ENCODE measurements at regions not wholly inside any gene's neighbourhood (a gene's known extent, or its start where the extent isn't known, plus 50 kb on each side); places are given as distances from the start of the nearest gene placed in this dataset.
"Not testable (repeated sequence)": the region's sequence is repeated elsewhere in the genome, so short reads cannot be mapped to it uniquely, and the experiment has no call there.

GRCh38 chr4:97028785-97029184 is 1114.5 kb downstream of the STPG2 start:
- no peak overlapping the region for H3K18ac ChIP-seq (ENCODE audit: low read length)
- no peaks in the 10 kb centered on the region for H3K4me1 ChIP-seq (ENCODE audit: control insufficient read depth, low read depth, low read length)
- H3K79me2 ChIP-seq (ENCODE audit: control insufficient read depth, insufficient read depth, low read length) = no peaks in the 10 kb centered on the region
- no peaks in the 10 kb centered on the region for H3K36me3 ChIP-seq (ENCODE audit: control insufficient read depth, insufficient read depth, low read length)
- H3K56ac ChIP-seq (ENCODE audit: low read length) = no peak overlapping the region
- no peaks in the 10 kb centered on the region for H3K79me1 ChIP-seq (ENCODE audit: low read length)
- H3K27ac ChIP-seq (ENCODE audit: low read depth, low read length) = no peak overlapping the region
- no peak overlapping the region for H4K8ac ChIP-seq (ENCODE audit: low read depth, low read length)
- H2BK15ac ChIP-seq (replicated peaks; ENCODE audit: low read depth) = no peak overlapping the region
- H3K23ac ChIP-seq (ENCODE audit: low read length) = no peak overlapping the region
- H3K9ac ChIP-seq (ENCODE audit: low read length) = no peak overlapping the region
- H2BK120ac ChIP-seq (ENCODE audit: low read depth, low read length) = no peak overlapping the region
- H3K4ac ChIP-seq (ENCODE audit: low read depth, low read length) = no peak overlapping the region
- H2AK5ac ChIP-seq (ENCODE audit: low read length) = no peak overlapping the region
- WGBS (ENCODE audit: extremely low coverage, insufficient coverage, low lambda C conversion rate) = no CpG with 5 or more reads among the region's 2 CpGs
- no peaks in the 10 kb centered on the region for H3K27me3 ChIP-seq (ENCODE audit: insufficient read depth, low read length, poor library complexity)
- H4K5ac ChIP-seq (ENCODE audit: low read length) = no peak overlapping the region
- H3K4me2 ChIP-seq (ENCODE audit: low read length) = no peak overlapping the region
- no peak overlapping the region for H3K4me3 ChIP-seq (ENCODE audit: low read length)
- H2BK5ac ChIP-seq (ENCODE audit: low read length) = no peak overlapping the region
- no peak for DNase-seq

DNA sequence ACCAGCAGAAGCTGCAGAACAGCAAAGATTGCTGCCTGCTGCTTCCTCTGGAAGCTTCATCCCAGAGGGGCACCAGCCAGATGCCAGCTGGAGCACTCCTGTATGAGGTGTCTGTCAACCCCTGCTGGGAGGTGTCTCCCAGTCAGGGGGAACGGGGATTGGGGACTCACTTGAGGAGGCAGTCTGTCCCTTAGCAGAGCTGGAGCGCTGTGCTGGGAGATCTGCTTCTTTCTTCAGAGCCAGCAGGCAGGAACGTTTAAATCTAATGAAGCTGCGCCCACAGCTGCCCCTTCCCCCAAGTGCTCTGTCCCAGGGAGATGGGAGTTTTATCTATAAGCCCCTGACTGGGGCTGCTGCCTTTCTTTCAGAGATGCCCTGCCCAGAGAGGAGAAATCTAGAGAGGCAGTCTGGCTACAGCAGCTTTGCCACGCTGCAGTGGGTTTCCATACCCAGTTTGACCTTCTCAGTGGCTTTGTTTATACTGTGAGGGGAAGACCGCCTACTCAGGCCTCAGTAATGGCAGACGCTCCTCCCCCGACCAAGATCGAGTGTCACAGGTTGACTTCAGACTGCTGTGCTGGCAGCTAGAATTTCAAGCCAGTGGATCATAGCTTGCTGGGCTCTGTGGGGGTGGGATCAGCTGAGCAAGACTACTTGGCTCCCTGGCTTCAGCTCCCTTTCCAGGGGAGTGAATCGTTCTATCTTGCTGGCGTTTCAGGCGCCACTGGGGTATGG is 1105.7 kb downstream of the STPG2 start:
- not testable (repeated sequence) for H2BK5ac ChIP-seq (ENCODE audit: low read length); H3K79me1 ChIP-seq (ENCODE audit: low read length); H3K4me3 ChIP-seq (ENCODE audit: low read length); H3K56ac ChIP-seq (ENCODE audit: low read length); H3K36me3 ChIP-seq (ENCODE audit: control insufficient read depth, insufficient read depth, low read length); H3K4me1 ChIP-seq (ENCODE audit: control insufficient read depth, low read depth, low read length); H3K4me2 ChIP-seq (ENCODE audit: low read length); H3K27ac ChIP-seq (ENCODE audit: low read depth, low read length); H3K23ac ChIP-seq (ENCODE audit: low read length); H3K9ac ChIP-seq (ENCODE audit: low read length); H3K27me3 ChIP-seq (ENCODE audit: insufficient read depth, low read length, poor library complexity); H4K8ac ChIP-seq (ENCODE audit: low read depth, low read length); H4K5ac ChIP-seq (ENCODE audit: low read length); H2BK15ac ChIP-seq (replicated peaks; ENCODE audit: low read depth); H3K79me2 ChIP-seq (ENCODE audit: control insufficient read depth, insufficient read depth, low read length); H3K18ac ChIP-seq (ENCODE audit: low read length); H2AK5ac ChIP-seq (ENCODE audit: low read length); H2BK120ac ChIP-seq (ENCODE audit: low read depth, low read length); H3K4ac ChIP-seq (ENCODE audit: low read depth, low read length)
- WGBS (ENCODE audit: extremely low coverage, insufficient coverage, low lambda C conversion rate) = no CpG with 5 or more reads among the region's 12 CpGs
- DNase-seq = peak; percentile 83

DNA sequence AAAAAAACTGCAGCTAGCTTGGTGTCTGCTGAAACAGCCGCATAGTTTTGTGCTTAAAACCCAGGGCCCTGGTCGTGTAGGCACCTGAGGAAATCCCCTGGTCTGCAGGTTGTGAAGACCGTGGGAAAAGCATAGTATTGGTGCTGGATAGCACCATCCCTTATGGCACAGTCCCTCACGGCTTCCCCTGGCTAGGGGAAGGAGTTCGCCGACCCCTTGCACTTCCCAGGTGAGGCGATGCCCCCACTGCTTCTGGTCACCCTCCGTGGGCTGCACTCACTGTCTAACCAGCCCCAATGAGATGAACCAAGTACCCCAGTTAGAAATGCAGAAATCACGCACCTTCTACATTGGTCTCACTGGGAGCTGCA is 1105.1 kb downstream of the STPG2 start:
- H2AK5ac ChIP-seq (ENCODE audit: low read length) = no peak overlapping the region
- DNase-seq = no peak
- no peak overlapping the region for H4K5ac ChIP-seq (ENCODE audit: low read length)
- WGBS (ENCODE audit: extremely low coverage, insufficient coverage, low lambda C conversion rate) = no CpG with 5 or more reads among the region's 9 CpGs
- no peak overlapping the region for H3K4ac ChIP-seq (ENCODE audit: low read depth, low read length)
- H3K23ac ChIP-seq (ENCODE audit: low read length) = no peak overlapping the region
- no peaks in the 10 kb centered on the region for H3K27me3 ChIP-seq (ENCODE audit: insufficient read depth, low read length, poor library complexity)
- H2BK120ac ChIP-seq (ENCODE audit: low read depth, low read length) = no peak overlapping the region
- H3K18ac ChIP-seq (ENCODE audit: low read length) = no peak overlapping the region
- H2BK15ac ChIP-seq (replicated peaks; ENCODE audit: low read depth) = no peak overlapping the region
- no peak overlapping the region for H3K9ac ChIP-seq (ENCODE audit: low read length)
- no peaks in the 10 kb centered on the region for H3K79me2 ChIP-seq (ENCODE audit: control insufficient read depth, insufficient read depth, low read length)
- H3K4me3 ChIP-seq (ENCODE audit: low read length) = no peak overlapping the region
- H3K36me3 ChIP-seq (ENCODE audit: control insufficient read depth, insufficient read depth, low read length) = no peaks in the 10 kb centered on the region
- no peak overlapping the region for H3K27ac ChIP-seq (ENCODE audit: low read depth, low read length)
- H2BK5ac ChIP-seq (ENCODE audit: low read length) = no peak overlapping the region
- H3K4me1 ChIP-seq (ENCODE audit: control insufficient read depth, low read depth, low read length) = peaks cover 3% of the 10 kb centered on the region
- no peak overlapping the region for H3K4me2 ChIP-seq (ENCODE audit: low read length)
- H3K56ac ChIP-seq (ENCODE audit: low read length) = no peak overlapping the region
- no peak overlapping the region for H4K8ac ChIP-seq (ENCODE audit: low read depth, low read length)
- H3K79me1 ChIP-seq (ENCODE audit: low read length) = no peaks in the 10 kb centered on the region

DNA sequence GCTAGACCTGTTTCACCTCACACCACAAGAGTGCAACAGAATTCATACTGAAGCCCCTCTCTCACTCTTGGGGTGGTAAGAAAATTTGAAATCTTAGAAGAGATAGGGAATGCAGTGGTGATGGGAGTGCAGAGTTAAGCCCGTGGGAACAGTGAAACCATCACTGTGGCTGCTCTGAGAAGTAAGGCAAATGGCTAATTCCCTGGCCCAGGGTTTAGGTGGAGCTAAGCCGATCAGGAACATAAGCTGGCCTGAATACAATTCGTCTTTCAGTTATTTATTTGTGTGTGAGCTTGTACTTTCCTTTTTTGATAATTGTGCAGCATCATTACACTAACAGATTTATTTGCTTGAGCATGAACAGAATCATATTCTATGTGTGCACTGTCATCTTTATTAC is 1070.6 kb downstream of the STPG2 start:
- Histone ChIP-seq H3K4ac (ENCODE audit: low read depth, low read length) (no peak overlapping the region), H3K56ac (ENCODE audit: low read length) (no peak overlapping the region)
- whole genome bisulfite sequencing (ENCODE audit: extremely low coverage, insufficient coverage, low lambda C conversion rate) = no CpG with 5 or more reads among the region's 3 CpGs

DNA sequence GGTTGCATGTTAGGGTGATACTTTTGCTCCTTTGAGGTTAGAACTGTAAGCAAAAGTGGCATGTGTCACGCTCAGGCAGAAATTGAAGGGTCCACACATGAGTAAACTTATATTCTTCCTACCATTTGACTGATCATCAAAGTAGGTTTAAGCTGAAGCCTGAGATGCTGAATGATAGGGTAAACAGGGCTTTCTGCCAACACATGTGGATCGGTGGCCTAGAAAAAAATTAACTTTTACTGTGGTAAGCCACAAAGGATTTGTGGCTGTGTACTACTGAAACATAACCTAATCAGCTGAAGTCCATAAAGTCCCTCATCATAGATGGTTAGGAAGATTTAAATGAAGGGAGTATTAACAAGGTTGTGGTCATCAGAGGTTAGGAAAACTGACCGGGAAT is 1070.1 kb downstream of the STPG2 start:
- no peak overlapping the region for H3K4ac ChIP-seq (ENCODE audit: low read depth, low read length)
- H4K5ac ChIP-seq (ENCODE audit: low read length) = no peak overlapping the region
- H3K27me3 ChIP-seq (ENCODE audit: insufficient read depth, low read length, poor library complexity) = no peaks in the 10 kb centered on the region
- H3K56ac ChIP-seq (ENCODE audit: low read length) = no peak overlapping the region
- no peaks in the 10 kb centered on the region for H3K4me1 ChIP-seq (ENCODE audit: control insufficient read depth, low read depth, low read length)
- H3K4me3 ChIP-seq (ENCODE audit: low read length) = no peak overlapping the region
- H3K4me2 ChIP-seq (ENCODE audit: low read length) = no peak overlapping the region
- H3K36me3 ChIP-seq (ENCODE audit: control insufficient read depth, insufficient read depth, low read length) = no peaks in the 10 kb centered on the region
- no peak overlapping the region for H3K9ac ChIP-seq (ENCODE audit: low read length)
- H3K23ac ChIP-seq (ENCODE audit: low read length) = no peak overlapping the region
- DNase-seq = no peak
- H2BK120ac ChIP-seq (ENCODE audit: low read depth, low read length) = no peak overlapping the region
- H3K27ac ChIP-seq (ENCODE audit: low read depth, low read length) = no peak overlapping the region
- WGBS (ENCODE audit: extremely low coverage, insufficient coverage, low lambda C conversion rate) = no CpG with 5 or more reads among the region's 3 CpGs
- no peak overlapping the region for H4K8ac ChIP-seq (ENCODE audit: low read depth, low read length)
- H2BK5ac ChIP-seq (ENCODE audit: low read length) = no peak overlapping the region
- no peak overlapping the region for H2BK15ac ChIP-seq (replicated peaks; ENCODE audit: low read depth)
- no peak overlapping the region for H2AK5ac ChIP-seq (ENCODE audit: low read length)
- H3K79me2 ChIP-seq (ENCODE audit: control insufficient read depth, insufficient read depth, low read length) = no peaks in the 10 kb centered on the region
- H3K79me1 ChIP-seq (ENCODE audit: low read length) = no peaks in the 10 kb centered on the region
- H3K18ac ChIP-seq (ENCODE audit: low read length) = no peak overlapping the region

More for the DNA sequence above, 1070.6 kb downstream of the STPG2 start:
- Histone ChIP-seq H3K9ac (ENCODE audit: low read length) (no peak overlapping the region), H4K8ac (ENCODE audit: low read depth, low read length) (no peak overlapping the region), H3K4me3 (ENCODE audit: low read length) (no peak overlapping the region), H3K23ac (ENCODE audit: low read length) (no peak overlapping the region), H2BK120ac (ENCODE audit: low read depth, low read length) (no peak overlapping the region), H3K27ac (ENCODE audit: low read depth, low read length) (no peak overlapping the region), H4K5ac (ENCODE audit: low read length) (no peak overlapping the region), H3K4me2 (ENCODE audit: low read length) (no peak overlapping the region), H3K79me1 (ENCODE audit: low read length) (no peaks in the 10 kb centered on the region), H3K36me3 (ENCODE audit: control insufficient read depth, insufficient read depth, low read length) (no peaks in the 10 kb centered on the region), H2BK5ac (ENCODE audit: low read length) (no peak overlapping the region), H3K4me1 (ENCODE audit: control insufficient read depth, low read depth, low read length) (no peaks in the 10 kb centered on the region), H2BK15ac (replicated peaks; ENCODE audit: low read depth) (no peak overlapping the region), H3K18ac (ENCODE audit: low read length) (no peak overlapping the region), H2AK5ac (ENCODE audit: low read length) (no peak overlapping the region), H3K79me2 (ENCODE audit: control insufficient read depth, insufficient read depth, low read length) (no peaks in the 10 kb centered on the region), H3K27me3 (ENCODE audit: insufficient read depth, low read length, poor library complexity) (no peaks in the 10 kb centered on the region)
- DNase-seq = no peak

DNA sequence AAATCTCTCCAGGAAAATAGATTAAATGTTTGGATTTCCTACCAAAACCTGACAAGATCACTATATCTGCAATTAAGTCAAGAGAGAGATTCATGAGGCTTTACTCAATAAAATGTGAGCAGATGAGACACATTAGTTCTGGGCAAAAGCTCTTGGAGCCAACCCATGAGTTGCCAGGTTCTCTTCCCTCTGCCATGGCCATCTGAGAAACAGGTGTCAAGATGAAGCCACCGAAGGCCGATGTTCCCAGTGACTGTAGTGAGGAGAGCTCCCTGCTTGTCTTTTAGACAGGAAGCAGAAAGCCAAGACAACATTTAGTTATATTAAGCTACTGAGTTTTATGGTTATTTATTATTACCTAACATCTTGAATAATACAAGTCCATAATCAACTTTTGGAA is 1068.7 kb downstream of the STPG2 start:
- Histone ChIP-seq H3K36me3 (ENCODE audit: control insufficient read depth, insufficient read depth, low read length) (no peaks in the 10 kb centered on the region), H2BK120ac (ENCODE audit: low read depth, low read length) (no peak overlapping the region), H3K9ac (ENCODE audit: low read length) (no peak overlapping the region), H3K4me2 (ENCODE audit: low read length) (no peak overlapping the region), H3K4ac (ENCODE audit: low read depth, low read length) (no peak overlapping the region), H4K5ac (ENCODE audit: low read length) (no peak overlapping the region), H2BK5ac (ENCODE audit: low read length) (no peak overlapping the region), H3K18ac (ENCODE audit: low read length) (no peak overlapping the region), H3K27me3 (ENCODE audit: insufficient read depth, low read length, poor library complexity) (no peaks in the 10 kb centered on the region), H3K79me2 (ENCODE audit: control insufficient read depth, insufficient read depth, low read length) (no peaks in the 10 kb centered on the region), H3K4me3 (ENCODE audit: low read length) (no peak overlapping the region), H3K4me1 (ENCODE audit: control insufficient read depth, low read depth, low read length) (no peaks in the 10 kb centered on the region), H3K79me1 (ENCODE audit: low read length) (no peaks in the 10 kb centered on the region), H3K23ac (ENCODE audit: low read length) (no peak overlapping the region), H3K27ac (ENCODE audit: low read depth, low read length) (no peak overlapping the region), H2AK5ac (ENCODE audit: low read length) (no peak overlapping the region), H3K56ac (ENCODE audit: low read length) (no peak overlapping the region), H2BK15ac (replicated peaks; ENCODE audit: low read depth) (no peak overlapping the region), H4K8ac (ENCODE audit: low read depth, low read length) (no peak overlapping the region)
- DNase-seq = no peak
- no CpG with 5 or more reads among the region's 2 CpGs for WGBS (ENCODE audit: extremely low coverage, insufficient coverage, low lambda C conversion rate)
